ENCODE measurements at regions not wholly inside any gene's neighbourhood (a gene's known extent, or its start where the extent isn't known, plus 50 kb on each side); places are given as distances from the start of the nearest gene placed in this dataset.
A peak's percentile ranks its signal among the peaks of the same experiment; 100 is the strongest.

GRCh38 chr12:124369055-124369826, 74.3 kb downstream of the RFLNA start:
- peak; percentile 39 for TF ChIP-seq CTCF (IDR thresholded peaks at IDR 0.05; ENCODE audit: low read depth, low read length)
- in situ Hi-C loops (cut with HindIII; ENCODE audit: low sequenced_read_pairs): no loop called here
- no peak overlapping the region for H3K4me3 ChIP-seq (ENCODE audit: low read depth, low read length)
- peak; percentile 97 for DNase-seq (ENCODE audit: low read depth, low spot score)

GRCh38 chr12:124368421-124369032, 73.6 kb downstream of the RFLNA start:
- no peak overlapping the region for H3K4me3 ChIP-seq (ENCODE audit: low read depth, low read length)
- in situ Hi-C loops (cut with HindIII; ENCODE audit: low sequenced_read_pairs): no loop called here
- no peak for DNase-seq (ENCODE audit: low read depth, low spot score)
- TF ChIP-seq CTCF (IDR thresholded peaks at IDR 0.05; ENCODE audit: low read depth, low read length): peak; percentile 24

GRCh38 chr12:124365726-124366430, 71.0 kb downstream of the RFLNA start:
- in situ Hi-C loops (cut with HindIII; ENCODE audit: low sequenced_read_pairs): no loop called here
- no peak overlapping the region for H3K4me3 ChIP-seq (ENCODE audit: low read depth, low read length)
- TF ChIP-seq CTCF (IDR thresholded peaks at IDR 0.05; ENCODE audit: low read depth, low read length): no peak
- no peak for DNase-seq (ENCODE audit: low read depth, low spot score)
